HepG2 (cell line): ENCODE measurements at regions not wholly inside any gene's neighbourhood (a gene's known extent, or its start where the extent isn't known, plus 50 kb on each side); places are given as distances from the start of the nearest gene placed in this dataset.

Experiments
- BRD4 ChIP-seq: sonication (generic); formaldehyde crosslinking; IDR thresholded peaks from 2 replicates; pipeline ENCODE4 v1.4.0; 2020; ENCODE audit warnings: missing genetic modification reagents
- DR1 ChIP-seq: sonication (generic); formaldehyde crosslinking; IDR thresholded peaks from 2 replicates; pipeline ENCODE4 v1.8.0; 2021; ENCODE audit warnings: mild to moderate bottlenecking, missing genetic modification reagents, inconsistent platforms
- GABPA ChIP-seq, 2 experiments: IDR thresholded peaks; 2 replicates each; pipeline ENCODE4 v1.6.1; 2011 to 2016; ENCODE audit warnings: low read depth in 2 of 2, low read length in 1 of 2, missing biosample characterization in 1 of 2, missing genetic modification characterization in 1 of 2
- GATAD2A ChIP-seq: IDR thresholded peaks from 2 replicates; pipeline ENCODE4 v1.6.1; 2016
- IKZF1 ChIP-seq: fragments of 450-650 bp; IDR thresholded peaks from 2 replicates; pipeline ENCODE4 v1.7.1; 2016
- IKZF5 ChIP-seq: IDR thresholded peaks from 2 replicates; pipeline ENCODE4 v1.6.1; 2018; ENCODE audit warnings: missing genetic modification reagents, mild to moderate bottlenecking, missing compliant biosample characterization
- LBX2 ChIP-seq: sonication (generic); formaldehyde crosslinking; IDR thresholded peaks from 2 replicates; pipeline ENCODE4 v1.5.0; 2020; ENCODE audit warnings: missing genetic modification reagents, mild to moderate bottlenecking, borderline replicate concordance
- NFYC ChIP-seq: IDR thresholded peaks from 2 replicates; pipeline ENCODE4 v1.6.1; 2016; ENCODE audit warnings: missing genetic modification reagents, missing compliant biosample characterization
- TSC22D2 ChIP-seq: sonication (generic); formaldehyde crosslinking; IDR thresholded peaks from 2 replicates; pipeline ENCODE4 v1.5.1; 2020; ENCODE audit warnings: missing genetic modification reagents, mild to moderate bottlenecking, borderline replicate concordance
- ZNF460 ChIP-seq: sonication (generic); formaldehyde crosslinking; IDR thresholded peaks from 2 replicates; pipeline ENCODE4 v1.5.1; 2020; ENCODE audit warnings: missing genetic modification reagents, mild to moderate bottlenecking, borderline replicate concordance
- ZNF543 ChIP-seq: sonication (generic); formaldehyde crosslinking; IDR thresholded peaks from 2 replicates; pipeline ENCODE4 v1.4.0; 2020; ENCODE audit warnings: mild to moderate bottlenecking, missing genetic modification reagents
- TF ChIP-seq, protein P1 (sequence below): sonication (generic); formaldehyde crosslinking; IDR thresholded peaks from 2 replicates; pipeline ENCODE4 v1.5.0; 2020; ENCODE audit warnings: mild to moderate bottlenecking, missing genetic modification reagents, borderline replicate concordance
- TF ChIP-seq, protein P2 (sequence below): sonication (generic); formaldehyde crosslinking; IDR thresholded peaks from 2 replicates; pipeline ENCODE4 v1.5.0; 2020; ENCODE audit warnings: mild to moderate bottlenecking, missing genetic modification reagents, borderline replicate concordance
- TF ChIP-seq, protein P3 (sequence below): sonication (generic); formaldehyde crosslinking; IDR thresholded peaks from 2 replicates; pipeline ENCODE4 v1.5.1; 2020; ENCODE audit warnings: missing genetic modification reagents, mild to moderate bottlenecking, borderline replicate concordance

DNA sequence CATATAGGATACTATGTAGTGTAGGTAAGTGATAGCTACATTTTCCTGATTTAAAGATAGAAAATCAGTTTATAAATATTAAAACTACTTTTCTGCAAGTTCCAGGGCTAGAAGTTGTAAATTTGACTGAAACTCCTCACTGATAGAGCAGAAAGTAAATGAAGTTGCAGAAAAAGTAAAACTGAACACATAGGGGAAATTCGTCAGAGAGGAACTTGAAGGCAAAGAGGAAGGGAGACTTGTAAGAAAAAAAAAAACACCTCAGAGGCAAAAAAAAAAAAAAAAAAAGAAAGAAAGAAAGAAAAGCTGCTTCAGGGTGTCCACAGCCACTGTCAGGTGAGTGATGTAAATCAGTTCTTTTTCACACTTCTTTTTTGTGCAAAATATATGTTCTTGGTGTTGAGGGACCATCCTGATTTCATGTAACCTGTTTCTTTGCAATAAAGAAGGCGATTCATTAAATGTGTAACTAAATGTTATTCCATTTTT is 336.2 kb upstream of the ZNF462 start (continued):
- TF ChIP-seq, protein P1, sequence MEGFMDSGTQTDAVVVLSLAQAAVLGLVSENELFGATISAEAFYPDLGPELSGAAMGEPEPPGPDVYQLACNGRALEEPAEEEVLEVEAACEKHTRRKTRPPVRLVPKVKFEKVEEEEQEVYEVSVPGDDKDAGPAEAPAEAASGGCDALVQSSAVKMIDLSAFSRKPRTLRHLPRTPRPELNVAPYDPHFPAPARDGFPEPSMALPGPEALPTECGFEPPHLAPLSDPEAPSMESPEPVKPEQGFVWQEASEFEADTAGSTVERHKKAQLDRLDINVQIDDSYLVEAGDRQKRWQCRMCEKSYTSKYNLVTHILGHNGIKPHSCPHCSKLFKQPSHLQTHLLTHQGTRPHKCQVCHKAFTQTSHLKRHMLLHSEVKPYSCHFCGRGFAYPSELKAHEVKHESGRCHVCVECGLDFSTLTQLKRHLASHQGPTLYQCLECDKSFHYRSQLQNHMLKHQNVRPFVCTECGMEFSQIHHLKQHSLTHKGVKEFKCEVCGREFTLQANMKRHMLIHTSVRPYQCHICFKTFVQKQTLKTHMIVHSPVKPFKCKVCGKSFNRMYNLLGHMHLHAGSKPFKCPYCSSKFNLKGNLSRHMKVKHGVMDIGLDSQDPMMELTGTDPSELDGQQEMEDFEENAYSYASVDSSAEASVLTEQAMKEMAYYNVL (CRISPR knock-in tag), result no peak
- TF ChIP-seq BRD4 (CRISPR knock-in tag), result no peak
- no peak for TF ChIP-seq IKZF1
- TF ChIP-seq, protein P2, sequence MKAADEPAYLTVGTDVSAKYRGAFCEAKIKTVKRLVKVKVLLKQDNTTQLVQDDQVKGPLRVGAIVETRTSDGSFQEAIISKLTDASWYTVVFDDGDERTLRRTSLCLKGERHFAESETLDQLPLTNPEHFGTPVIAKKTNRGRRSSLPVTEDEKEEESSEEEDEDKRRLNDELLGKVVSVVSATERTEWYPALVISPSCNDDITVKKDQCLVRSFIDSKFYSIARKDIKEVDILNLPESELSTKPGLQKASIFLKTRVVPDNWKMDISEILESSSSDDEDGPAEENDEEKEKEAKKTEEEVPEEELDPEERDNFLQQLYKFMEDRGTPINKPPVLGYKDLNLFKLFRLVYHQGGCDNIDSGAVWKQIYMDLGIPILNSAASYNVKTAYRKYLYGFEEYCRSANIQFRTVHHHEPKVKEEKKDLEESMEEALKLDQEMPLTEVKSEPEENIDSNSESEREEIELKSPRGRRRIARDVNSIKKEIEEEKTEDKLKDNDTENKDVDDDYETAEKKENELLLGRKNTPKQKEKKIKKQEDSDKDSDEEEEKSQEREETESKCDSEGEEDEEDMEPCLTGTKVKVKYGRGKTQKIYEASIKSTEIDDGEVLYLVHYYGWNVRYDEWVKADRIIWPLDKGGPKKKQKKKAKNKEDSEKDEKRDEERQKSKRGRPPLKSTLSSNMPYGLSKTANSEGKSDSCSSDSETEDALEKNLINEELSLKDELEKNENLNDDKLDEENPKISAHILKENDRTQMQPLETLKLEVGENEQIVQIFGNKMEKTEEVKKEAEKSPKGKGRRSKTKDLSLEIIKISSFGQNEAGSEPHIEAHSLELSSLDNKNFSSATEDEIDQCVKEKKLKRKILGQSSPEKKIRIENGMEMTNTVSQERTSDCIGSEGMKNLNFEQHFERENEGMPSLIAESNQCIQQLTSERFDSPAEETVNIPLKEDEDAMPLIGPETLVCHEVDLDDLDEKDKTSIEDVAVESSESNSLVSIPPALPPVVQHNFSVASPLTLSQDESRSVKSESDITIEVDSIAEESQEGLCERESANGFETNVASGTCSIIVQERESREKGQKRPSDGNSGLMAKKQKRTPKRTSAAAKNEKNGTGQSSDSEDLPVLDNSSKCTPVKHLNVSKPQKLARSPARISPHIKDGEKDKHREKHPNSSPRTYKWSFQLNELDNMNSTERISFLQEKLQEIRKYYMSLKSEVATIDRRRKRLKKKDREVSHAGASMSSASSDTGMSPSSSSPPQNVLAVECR (CRISPR knock-in tag), result no peak
- TF ChIP-seq NFYC (CRISPR knock-in tag), result no peak
- TF ChIP-seq DR1, result no peak
- no peak for TF ChIP-seq GATAD2A (CRISPR knock-in tag)
- TF ChIP-seq, protein P3, sequence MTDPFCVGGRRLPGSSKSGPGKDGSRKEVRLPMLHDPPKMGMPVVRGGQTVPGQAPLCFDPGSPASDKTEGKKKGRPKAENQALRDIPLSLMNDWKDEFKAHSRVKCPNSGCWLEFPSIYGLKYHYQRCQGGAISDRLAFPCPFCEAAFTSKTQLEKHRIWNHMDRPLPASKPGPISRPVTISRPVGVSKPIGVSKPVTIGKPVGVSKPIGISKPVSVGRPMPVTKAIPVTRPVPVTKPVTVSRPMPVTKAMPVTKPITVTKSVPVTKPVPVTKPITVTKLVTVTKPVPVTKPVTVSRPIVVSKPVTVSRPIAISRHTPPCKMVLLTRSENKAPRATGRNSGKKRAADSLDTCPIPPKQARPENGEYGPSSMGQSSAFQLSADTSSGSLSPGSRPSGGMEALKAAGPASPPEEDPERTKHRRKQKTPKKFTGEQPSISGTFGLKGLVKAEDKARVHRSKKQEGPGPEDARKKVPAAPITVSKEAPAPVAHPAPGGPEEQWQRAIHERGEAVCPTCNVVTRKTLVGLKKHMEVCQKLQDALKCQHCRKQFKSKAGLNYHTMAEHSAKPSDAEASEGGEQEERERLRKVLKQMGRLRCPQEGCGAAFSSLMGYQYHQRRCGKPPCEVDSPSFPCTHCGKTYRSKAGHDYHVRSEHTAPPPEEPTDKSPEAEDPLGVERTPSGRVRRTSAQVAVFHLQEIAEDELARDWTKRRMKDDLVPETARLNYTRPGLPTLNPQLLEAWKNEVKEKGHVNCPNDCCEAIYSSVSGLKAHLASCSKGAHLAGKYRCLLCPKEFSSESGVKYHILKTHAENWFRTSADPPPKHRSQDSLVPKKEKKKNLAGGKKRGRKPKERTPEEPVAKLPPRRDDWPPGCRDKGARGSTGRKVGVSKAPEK (CRISPR knock-in tag), result no peak
- no peak for TF ChIP-seq ZNF543 (CRISPR knock-in tag)
- TF ChIP-seq IKZF5 (CRISPR knock-in tag), result no peak
- TF ChIP-seq GABPA (IDR thresholded peaks at IDR 0.05; ENCODE audit: low read depth, low read length), result no peak
- no peak for TF ChIP-seq GABPA (CRISPR knock-in tag; IDR thresholded peaks at IDR 0.05; ENCODE audit: low read depth)
- no peak for TF ChIP-seq ZNF460 (CRISPR knock-in tag)
- no peak for TF ChIP-seq TSC22D2
- no peak for TF ChIP-seq LBX2 (CRISPR knock-in tag)
